Activated T-helper 9 cell treated with anti-CD3 and anti-CD28 coated beads, Interleukin-2, amount 50 U/mL, for 16 hours (primary cell): ENCODE measurements at regions not wholly inside any gene's neighbourhood (a gene's known extent, or its start where the extent isn't known, plus 50 kb on each side); places are given as distances from the start of the nearest gene placed in this dataset.

Experiments
- DNase-seq: peaks from one replicate; pipeline ENCODE4 v3.0.0-alpha.2; 2020; ENCODE audit warnings: low read depth

DNA sequence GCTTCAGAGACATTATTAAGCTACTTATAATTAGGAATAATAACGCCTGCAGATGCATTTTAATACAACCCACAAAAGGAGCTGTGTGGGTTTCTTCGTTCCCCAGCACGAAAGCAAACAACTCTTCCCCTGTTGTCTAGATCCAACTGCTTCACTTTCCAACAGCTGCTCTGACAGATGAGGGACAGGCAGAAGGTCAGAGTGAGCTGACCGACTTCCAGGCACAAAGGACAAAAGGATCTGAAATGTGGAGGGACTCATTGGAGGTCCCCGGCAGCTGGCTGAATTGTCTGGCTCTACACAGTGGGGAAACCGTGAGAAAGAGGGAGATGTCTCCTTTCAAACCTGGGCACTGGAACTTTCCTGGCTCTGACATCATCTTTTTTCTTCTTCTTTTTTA lies 79.1 kb upstream of the ALDH1B1 start:
- no peak for DNase-seq

DNA sequence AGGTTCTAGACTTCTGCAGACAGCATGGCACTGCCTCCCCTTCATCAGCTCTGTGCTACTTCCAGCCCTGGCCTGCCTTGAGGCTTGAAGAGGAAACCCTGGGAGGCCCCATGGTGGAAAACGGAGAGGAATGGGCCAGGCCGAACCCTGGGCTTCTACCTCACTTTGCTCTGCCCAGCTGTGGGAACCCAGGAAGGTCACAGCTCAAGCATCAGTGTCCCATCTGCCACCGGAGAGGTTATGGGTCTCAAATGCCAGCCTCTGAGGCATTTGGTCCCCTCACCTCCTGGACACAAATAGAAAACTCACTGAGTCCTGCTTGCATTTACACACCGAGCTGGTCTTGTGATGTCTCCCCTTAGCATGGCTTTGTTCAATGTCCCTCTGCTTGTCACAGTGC lies 80.1 kb upstream of the ALDH1B1 start:
- no peak for DNase-seq

DNA sequence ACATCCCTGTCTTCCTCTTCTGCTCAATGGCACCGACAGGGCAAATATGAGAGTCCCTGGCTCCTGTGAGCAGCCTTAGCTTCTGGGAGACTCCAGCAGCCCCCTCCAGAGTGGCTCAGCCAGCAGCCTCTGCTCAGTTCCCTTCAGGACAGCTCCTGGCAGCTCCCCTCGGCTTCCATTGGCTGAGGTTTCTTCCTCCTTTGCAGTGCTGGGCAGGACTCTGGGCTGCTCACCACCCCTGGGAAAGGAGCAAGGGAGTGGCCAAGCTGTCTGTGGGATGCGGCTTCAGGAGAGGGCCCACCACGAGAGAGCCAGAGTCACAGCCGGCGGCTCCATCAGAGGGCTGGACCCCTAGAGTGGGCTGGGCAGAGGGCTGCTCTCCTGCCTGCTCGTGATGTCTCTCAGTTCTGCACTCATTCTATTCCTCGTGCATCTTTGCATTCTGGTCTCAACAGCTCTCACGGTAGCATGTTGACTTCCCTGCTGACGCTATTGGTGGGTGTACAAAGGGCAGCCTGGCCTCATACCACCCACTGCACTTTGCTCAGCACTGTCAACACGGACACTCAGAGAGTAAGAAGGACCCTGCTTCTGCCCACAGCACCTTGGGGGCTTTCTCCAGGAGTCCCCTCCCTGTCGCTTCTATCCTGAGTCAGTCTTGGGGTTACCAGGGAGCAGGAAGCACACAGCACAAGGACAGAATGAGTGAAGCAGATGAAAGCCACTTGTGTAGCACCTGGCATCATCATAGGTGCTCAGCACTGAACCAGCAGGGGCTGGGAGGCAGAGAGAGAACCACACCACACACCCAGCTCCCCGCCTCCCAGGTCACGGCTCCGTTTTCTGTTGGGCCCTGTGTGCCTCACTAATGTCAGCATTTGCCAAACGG lies 80.9 kb upstream of the ALDH1B1 start:
- DNase-seq, result no peak

DNA sequence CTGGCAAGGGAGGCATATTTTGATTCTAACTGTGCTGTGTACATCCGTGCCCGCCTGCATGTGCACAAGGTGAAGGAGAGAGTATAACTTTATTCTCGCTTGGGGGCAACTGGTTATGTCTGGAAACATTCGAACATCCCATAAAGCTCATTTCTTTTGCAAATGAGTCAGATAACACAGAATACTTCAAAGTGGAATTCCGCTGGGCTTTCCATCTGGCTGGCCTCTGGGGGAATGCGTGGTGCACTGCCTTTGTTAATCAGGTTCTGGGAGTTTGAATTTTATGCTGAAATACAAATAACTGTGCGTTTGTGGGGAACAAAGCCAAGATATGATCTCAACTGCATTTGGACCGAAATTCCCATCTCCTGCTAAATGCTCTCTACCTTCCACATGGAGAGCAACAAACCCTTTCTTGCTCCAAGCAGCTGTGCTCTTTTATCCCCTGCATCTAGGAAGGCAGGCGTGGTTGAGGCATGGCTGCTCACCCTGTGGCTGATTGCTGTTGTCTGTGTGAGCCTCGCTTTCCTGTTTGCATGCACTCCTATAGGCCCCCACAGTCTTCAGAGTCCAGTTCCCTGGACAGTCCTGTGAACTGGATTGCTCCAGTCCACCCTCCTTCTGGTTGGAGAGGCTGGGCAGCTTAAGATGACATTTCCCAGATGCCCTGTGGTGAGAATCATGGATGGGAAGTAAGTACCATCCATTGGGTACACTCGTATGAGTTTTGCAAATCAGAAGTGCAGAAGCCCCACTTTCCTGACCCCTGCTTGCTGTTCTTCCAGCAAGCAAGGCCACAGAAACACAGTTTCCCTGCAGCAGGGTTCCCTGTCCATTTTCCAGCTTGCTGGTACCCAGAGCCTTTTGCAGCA lies 82.9 kb upstream of the ALDH1B1 start:
- no peak for DNase-seq

GRCh38 chr9:38308136-38308535 lies 84.4 kb upstream of the ALDH1B1 start:
- no peak for DNase-seq

DNA sequence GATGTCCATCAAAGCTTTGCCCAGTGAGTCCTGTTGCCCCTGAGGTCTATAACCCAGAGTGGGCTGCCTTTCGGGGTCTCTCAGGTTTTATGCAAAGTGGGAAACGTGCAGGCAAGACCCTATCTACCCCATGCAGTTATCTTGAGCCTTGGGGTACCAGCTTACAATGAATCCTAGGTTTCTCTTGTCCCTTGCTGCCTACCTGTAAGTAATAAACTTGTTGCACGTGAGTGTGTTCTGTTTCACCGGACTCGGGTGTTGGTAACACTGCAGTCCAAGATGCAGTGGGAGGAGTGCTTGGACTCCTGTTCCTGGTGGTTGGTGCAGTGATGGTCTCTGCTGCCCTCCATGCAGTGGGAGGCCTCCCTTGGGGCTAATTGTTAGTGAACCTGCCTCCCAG lies 85.6 kb upstream of the ALDH1B1 start:
- DNase-seq, result no peak

DNA sequence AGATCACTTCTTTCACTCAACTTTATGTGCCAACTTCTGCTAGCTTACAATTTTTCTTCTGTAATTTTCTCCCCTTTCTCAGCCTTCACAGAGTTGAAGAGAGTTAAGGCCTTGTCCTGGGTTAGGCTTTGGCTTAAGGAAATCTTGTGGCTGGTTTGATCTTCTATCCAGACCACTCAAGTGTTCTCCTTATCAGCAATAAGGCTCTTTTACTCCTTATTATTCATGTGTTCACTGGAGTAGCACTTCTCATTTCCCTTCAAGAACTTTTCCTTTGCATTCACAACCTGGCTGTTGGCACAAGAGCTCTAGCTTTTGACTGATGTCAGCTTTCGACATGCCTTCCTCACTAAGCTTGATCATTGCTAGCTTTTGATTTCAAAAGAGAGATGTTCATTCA lies 86.9 kb upstream of the ALDH1B1 start:
- DNase-seq, result no peak

- DNase-seq, result no peak
Observed at GRCh38 chr9:38301376-38302106, 91.0 kb upstream of the ALDH1B1 start.

GRCh38 chr9:38299856-38300255 lies 92.6 kb upstream of the ALDH1B1 start:
- DNase-seq, result no peak

DNA sequence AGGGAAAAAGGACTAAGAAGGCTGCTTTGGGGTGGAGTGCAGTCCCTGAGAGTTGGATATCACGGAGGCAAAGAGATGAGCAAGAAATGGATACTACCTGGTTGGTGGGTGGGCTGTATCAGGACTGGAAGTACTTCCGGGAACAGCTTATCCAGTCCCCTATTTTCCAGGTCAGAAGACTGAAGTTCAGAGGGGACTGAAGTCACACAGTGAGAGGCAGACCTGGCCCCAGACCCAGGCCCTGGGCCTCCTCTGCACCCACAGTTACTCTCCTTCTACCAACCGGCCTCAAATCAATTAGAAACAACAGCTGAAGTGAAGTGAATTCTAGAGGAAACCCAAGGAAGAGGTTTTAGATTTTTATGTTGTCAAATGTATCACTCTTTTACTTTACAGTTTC lies 93.6 kb upstream of the ALDH1B1 start:
- no peak for DNase-seq

GRCh38 chr9:38298503-38298902 lies 94.0 kb upstream of the ALDH1B1 start:
- no peak for DNase-seq

DNA sequence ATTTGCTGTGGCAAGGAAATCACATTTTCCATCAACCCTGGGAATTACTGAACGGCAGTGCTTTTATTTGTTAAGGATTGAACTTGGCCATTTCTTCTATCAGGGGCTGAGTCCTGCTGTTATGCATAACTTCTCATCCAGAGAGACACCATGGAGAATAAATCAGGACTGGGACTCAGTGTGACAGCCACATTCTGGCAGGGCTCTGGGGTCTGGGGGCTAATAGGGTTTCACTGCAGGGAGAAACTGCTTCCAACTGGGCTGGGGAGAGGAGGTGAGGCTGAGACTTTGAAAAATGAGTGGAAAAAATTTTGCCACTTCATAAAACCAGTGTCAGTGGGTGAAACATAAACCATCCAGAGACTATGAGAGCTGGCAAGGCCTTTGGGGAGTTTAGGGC lies 95.7 kb upstream of the ALDH1B1 start:
- no peak for DNase-seq

- no peak for DNase-seq
Observed at GRCh38 chr9:38295764-38296163, 96.7 kb upstream of the ALDH1B1 start.

GRCh38 chr9:38294220-38294960 lies 98.1 kb upstream of the ALDH1B1 start:
- no peak for DNase-seq

GRCh38 chr9:38293022-38293421 lies 99.5 kb upstream of the ALDH1B1 start:
- DNase-seq, result no peak

DNA sequence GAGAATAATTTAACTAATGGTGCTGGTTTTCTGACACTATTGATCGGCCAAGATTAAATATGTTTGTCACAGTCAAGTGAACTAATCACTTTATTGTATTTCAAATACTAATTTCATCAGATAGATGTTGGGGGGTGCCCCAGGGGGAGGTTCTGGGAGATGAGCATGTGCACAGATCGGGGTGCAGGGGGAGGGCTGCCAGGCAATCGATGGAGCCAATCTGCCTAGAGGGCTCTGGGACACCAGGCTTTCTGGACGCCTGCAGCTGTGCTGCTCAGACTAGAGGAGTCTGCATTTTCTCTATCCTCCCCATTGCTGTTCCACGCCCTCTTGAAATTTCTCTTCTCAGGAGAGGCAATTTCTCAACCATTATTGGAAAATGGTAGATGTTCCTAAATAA lies 100.0 kb upstream of the ALDH1B1 start:
- no peak for DNase-seq

DNA sequence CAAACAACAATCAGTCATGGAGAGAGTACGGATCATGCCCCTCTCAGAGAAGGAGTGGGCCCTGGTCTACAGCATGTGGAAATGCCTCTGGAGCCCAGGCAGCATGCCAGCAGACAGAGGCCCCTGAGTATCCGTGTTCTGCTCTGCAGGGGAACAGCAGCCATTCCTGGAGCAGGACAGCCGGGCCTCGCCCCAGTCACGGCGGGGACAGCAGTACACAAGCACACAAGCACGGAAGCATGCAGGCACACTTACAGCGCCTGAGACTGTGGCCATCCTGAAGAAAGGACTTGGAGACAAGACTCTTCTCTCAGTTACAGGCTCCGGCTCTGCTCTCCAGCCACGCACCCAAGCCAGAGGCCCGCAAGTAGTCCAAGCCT lies 102.6 kb upstream of the ALDH1B1 start:
- DNase-seq, result no peak

GRCh38 chr9:38289236-38289865 lies 103.2 kb upstream of the ALDH1B1 start:
- no peak for DNase-seq

DNA sequence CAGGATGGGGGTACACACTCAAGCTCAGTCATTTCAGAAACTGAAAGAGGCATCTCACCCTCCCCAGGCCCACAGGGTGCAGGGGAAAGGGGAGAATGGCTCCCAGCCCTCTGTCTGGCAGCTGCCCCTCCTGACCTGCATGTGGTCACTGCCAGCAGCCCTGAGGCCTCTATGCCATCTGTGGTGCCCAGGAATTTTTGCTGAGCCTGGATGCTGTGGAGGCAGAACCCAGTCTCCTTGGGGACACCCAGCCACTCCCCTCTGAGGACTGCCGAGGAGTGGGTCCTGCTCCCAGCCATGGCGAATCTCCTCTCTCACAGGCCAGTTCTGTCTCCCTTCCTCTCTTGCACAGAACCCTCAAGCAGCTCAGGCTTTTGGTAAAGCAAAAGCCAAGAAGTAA lies 104.0 kb upstream of the ALDH1B1 start:
- DNase-seq, result no peak

GRCh38 chr9:38287420-38287985 lies 105.0 kb upstream of the ALDH1B1 start:
- DNase-seq, result no peak

GRCh38 chr9:38286766-38287165 lies 105.7 kb upstream of the ALDH1B1 start:
- no peak for DNase-seq
